Neural cell (in vitro differentiated cells): ENCODE measurements at regions not wholly inside any gene's neighbourhood (a gene's known extent, or its start where the extent isn't known, plus 50 kb on each side); places are given as distances from the start of the nearest gene placed in this dataset.

Experiments
- H2AFZ ChIP-seq: fragments of 200-600, 300-800 bp; sonication (generic), shearing (Covaris generic); 2 replicates; pipeline ENCODE4 v1.6.0; 2014; ENCODE audit warnings: low read depth, mild to moderate bottlenecking, antibody characterized with exemption, low read length, moderate library complexity
- H3F3A ChIP-seq: fragments of 200-600 bp; shearing (Covaris generic); 2 replicates; pipeline ENCODE4 v1.6.1; 2016; ENCODE audit warnings: mild to moderate bottlenecking, moderate library complexity, mixed read lengths, antibody characterized with exemption, low read length; ENCODE audit not compliant: insufficient read depth, poor library complexity, severe bottlenecking
- H3K27ac ChIP-seq: fragments of 200-600, 300-800 bp; sonication (generic), shearing (Covaris generic); 2 replicates; pipeline ENCODE4 v1.5.1; 2014; ENCODE audit warnings: mild to moderate bottlenecking, low read length, moderate library complexity
- H3K27me3 ChIP-seq: fragments of 300-800, 200-600 bp; sonication (generic), shearing (Covaris generic); 2 replicates; pipeline ENCODE4 v1.6.0; 2014; ENCODE audit warnings: mild to moderate bottlenecking, low read depth, low read length, moderate library complexity; ENCODE audit not compliant: insufficient read depth
- H3K36me3 ChIP-seq: fragments of 300-800, 200-600 bp; sonication (generic), shearing (Covaris generic); 2 replicates; pipeline ENCODE4 v1.5.1; 2014; ENCODE audit warnings: mild to moderate bottlenecking, antibody characterized with exemption, low read length, moderate library complexity; ENCODE audit not compliant: insufficient read depth
- H3K4me2 ChIP-seq: fragments of 300-800, 200-600 bp; sonication (generic), shearing (Covaris generic); 2 replicates; pipeline ENCODE4 v1.6.0; 2014; ENCODE audit warnings: mild to moderate bottlenecking, low read length
- H3K4me3 ChIP-seq: fragments of 300-800, 200-600 bp; sonication (generic), shearing (Covaris generic); 2 replicates; pipeline ENCODE4 v1.5.1; 2014; ENCODE audit warnings: mild to moderate bottlenecking, low read length, moderate library complexity
- H3K79me2 ChIP-seq: fragments of 200-600 bp; shearing (Covaris generic); replicated peaks from 2 replicates; pipeline ENCODE4 v1.6.0; 2014; ENCODE audit warnings: mild to moderate bottlenecking, low read length, moderate library complexity; ENCODE audit not compliant: insufficient read depth
- H3K9ac ChIP-seq: fragments of 300-800, 200-600 bp; sonication (generic), shearing (Covaris generic); 2 replicates; pipeline ENCODE4 v1.6.1; 2016; ENCODE audit warnings: mild to moderate bottlenecking, low read length, mixed read lengths
- H3K9me2 ChIP-seq: fragments of 200-600 bp; shearing (Covaris generic); 2 replicates; pipeline ENCODE4 v1.6.1; 2016; ENCODE audit warnings: mild to moderate bottlenecking, low read length, mixed read lengths; ENCODE audit not compliant: insufficient read depth
- H3K9me3 ChIP-seq: fragments of 200-600, 300-800 bp; sonication (generic), shearing (Covaris generic); 2 replicates; pipeline ENCODE4 v1.6.1; 2016; ENCODE audit warnings: mild to moderate bottlenecking, mixed run types, low read length, moderate library complexity, mixed read lengths
- H4K20me1 ChIP-seq: fragments of 200-600 bp; shearing (Covaris generic); 2 replicates; pipeline ENCODE4 v1.6.1; 2016; ENCODE audit warnings: mild to moderate bottlenecking, mixed run types; ENCODE audit not compliant: insufficient read depth
- EP300 ChIP-seq: fragments of 450-650 bp; conservative IDR thresholded peaks from 2 replicates; pipeline ENCODE4 v1.6.1; 2014; ENCODE audit warnings: antibody characterized with exemption, mild to moderate bottlenecking, moderate library complexity; ENCODE audit not compliant: poor library complexity, severe bottlenecking
- EZH2 ChIP-seq: fragments of 200-600, 300-800 bp; shearing (Covaris generic), sonication (generic); IDR thresholded peaks from 2 replicates; pipeline ENCODE4 v1.6.1; 2014; ENCODE audit warnings: antibody characterized with exemption, low read length, borderline replicate concordance, mild to moderate bottlenecking; ENCODE audit not compliant: insufficient read depth, poor library complexity, severe bottlenecking
- MXI1 ChIP-seq: fragments of 450-650 bp; conservative IDR thresholded peaks from 2 replicates; pipeline ENCODE4 v1.6.1; 2014; ENCODE audit warnings: antibody characterized with exemption, mild to moderate bottlenecking; ENCODE audit not compliant: poor library complexity, severe bottlenecking
- POLR2AphosphoS5 ChIP-seq: IDR thresholded peaks from 2 replicates; pipeline ENCODE4 v1.6.1; 2012
- RAD21 ChIP-seq: fragments of 450-650 bp; conservative IDR thresholded peaks from 2 replicates; pipeline ENCODE4 v1.6.1; 2014; ENCODE audit warnings: antibody characterized with exemption, mild to moderate bottlenecking, moderate library complexity
- SMC3 ChIP-seq: fragments of 450-650 bp; conservative IDR thresholded peaks from 2 replicates; pipeline ENCODE4 v1.6.1; 2014; ENCODE audit warnings: antibody characterized with exemption, mild to moderate bottlenecking, moderate library complexity; ENCODE audit not compliant: poor library complexity
- TAF1 ChIP-seq: IDR thresholded peaks from 2 replicates; pipeline ENCODE4 v1.6.1; 2012; ENCODE audit warnings: low read depth
- TF ChIP-seq, protein P1 (sequence below): fragments of 450-650 bp; IDR thresholded peaks from 2 replicates; pipeline ENCODE4 v1.5.1; 2014; ENCODE audit warnings: antibody characterized with exemption, mild to moderate bottlenecking, moderate library complexity; ENCODE audit not compliant: poor library complexity, severe bottlenecking
- TF ChIP-seq, protein P2 (sequence below): IDR thresholded peaks from 2 replicates; pipeline ENCODE4 v1.6.1; 2012; ENCODE audit warnings: borderline replicate concordance

DNA sequence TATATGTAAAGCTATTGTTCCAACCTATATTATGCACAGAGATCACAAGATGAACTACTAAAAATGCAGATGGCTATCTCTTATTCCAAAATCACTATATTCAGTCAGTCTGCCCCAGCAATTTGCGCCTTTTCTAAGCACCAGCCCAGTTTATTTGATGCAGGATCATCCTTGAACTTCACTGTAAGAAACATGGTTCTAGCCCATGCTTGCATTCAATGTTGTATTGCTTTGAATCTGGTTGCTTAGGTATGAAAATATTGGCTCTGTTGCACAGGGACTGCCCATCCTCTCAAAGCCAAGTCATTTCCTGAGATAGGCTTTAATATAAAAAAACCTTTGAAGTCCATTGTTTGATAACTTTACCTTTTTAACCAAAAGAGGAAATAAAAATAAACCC is 170.5 kb upstream of the LRIG1 start:
- H3K9ac ChIP-seq: no peak overlapping the region
- no peaks in the 10 kb centered on the region for H3K79me2 ChIP-seq
- no peak overlapping the region for H3K27ac ChIP-seq
- no peaks in the 10 kb centered on the region for H4K20me1 ChIP-seq
- no peak overlapping the region for H2AFZ ChIP-seq
- H3K4me3 ChIP-seq: no peak overlapping the region
- no peak overlapping the region for H3K4me2 ChIP-seq
- H3K9me2 ChIP-seq: no peaks in the 10 kb centered on the region
- no peaks in the 10 kb centered on the region for H3F3A ChIP-seq
- no peaks in the 10 kb centered on the region for H3K27me3 ChIP-seq
- no peaks in the 10 kb centered on the region for H3K9me3 ChIP-seq
- no peaks in the 10 kb centered on the region for H3K36me3 ChIP-seq
- TF ChIP-seq, protein P1, sequence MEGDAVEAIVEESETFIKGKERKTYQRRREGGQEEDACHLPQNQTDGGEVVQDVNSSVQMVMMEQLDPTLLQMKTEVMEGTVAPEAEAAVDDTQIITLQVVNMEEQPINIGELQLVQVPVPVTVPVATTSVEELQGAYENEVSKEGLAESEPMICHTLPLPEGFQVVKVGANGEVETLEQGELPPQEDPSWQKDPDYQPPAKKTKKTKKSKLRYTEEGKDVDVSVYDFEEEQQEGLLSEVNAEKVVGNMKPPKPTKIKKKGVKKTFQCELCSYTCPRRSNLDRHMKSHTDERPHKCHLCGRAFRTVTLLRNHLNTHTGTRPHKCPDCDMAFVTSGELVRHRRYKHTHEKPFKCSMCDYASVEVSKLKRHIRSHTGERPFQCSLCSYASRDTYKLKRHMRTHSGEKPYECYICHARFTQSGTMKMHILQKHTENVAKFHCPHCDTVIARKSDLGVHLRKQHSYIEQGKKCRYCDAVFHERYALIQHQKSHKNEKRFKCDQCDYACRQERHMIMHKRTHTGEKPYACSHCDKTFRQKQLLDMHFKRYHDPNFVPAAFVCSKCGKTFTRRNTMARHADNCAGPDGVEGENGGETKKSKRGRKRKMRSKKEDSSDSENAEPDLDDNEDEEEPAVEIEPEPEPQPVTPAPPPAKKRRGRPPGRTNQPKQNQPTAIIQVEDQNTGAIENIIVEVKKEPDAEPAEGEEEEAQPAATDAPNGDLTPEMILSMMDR: no peak

DNA sequence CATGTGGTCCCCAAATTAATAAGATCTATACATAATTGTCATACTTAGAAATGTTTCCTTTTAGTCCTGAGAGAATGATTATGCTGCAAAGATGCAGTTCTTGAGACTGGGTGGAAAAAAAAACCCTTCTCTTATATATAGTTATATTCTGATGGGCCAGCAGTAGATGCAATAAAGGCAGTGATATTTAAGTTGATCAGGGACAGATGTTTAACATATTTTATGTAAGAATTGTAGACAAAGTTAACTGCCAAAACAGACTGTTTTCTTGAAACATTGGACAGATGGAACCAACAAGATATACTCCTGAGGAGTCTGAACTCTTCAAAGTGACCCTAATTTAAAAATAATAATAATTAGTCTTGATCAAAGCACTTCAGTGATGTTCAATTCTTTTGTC is 172.0 kb upstream of the LRIG1 start:
- no peaks in the 10 kb centered on the region for H3K27me3 ChIP-seq
- H3K9ac ChIP-seq: no peak overlapping the region
- no peak for TF ChIP-seq MXI1
- TF ChIP-seq, protein P2, sequence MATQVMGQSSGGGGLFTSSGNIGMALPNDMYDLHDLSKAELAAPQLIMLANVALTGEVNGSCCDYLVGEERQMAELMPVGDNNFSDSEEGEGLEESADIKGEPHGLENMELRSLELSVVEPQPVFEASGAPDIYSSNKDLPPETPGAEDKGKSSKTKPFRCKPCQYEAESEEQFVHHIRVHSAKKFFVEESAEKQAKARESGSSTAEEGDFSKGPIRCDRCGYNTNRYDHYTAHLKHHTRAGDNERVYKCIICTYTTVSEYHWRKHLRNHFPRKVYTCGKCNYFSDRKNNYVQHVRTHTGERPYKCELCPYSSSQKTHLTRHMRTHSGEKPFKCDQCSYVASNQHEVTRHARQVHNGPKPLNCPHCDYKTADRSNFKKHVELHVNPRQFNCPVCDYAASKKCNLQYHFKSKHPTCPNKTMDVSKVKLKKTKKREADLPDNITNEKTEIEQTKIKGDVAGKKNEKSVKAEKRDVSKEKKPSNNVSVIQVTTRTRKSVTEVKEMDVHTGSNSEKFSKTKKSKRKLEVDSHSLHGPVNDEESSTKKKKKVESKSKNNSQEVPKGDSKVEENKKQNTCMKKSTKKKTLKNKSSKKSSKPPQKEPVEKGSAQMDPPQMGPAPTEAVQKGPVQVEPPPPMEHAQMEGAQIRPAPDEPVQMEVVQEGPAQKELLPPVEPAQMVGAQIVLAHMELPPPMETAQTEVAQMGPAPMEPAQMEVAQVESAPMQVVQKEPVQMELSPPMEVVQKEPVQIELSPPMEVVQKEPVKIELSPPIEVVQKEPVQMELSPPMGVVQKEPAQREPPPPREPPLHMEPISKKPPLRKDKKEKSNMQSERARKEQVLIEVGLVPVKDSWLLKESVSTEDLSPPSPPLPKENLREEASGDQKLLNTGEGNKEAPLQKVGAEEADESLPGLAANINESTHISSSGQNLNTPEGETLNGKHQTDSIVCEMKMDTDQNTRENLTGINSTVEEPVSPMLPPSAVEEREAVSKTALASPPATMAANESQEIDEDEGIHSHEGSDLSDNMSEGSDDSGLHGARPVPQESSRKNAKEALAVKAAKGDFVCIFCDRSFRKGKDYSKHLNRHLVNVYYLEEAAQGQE: no peak
- TF ChIP-seq POLR2AphosphoS5: no peak
- H3K4me3 ChIP-seq: no peak overlapping the region
- no peaks in the 10 kb centered on the region for H3F3A ChIP-seq
- no peak overlapping the region for H3K27ac ChIP-seq
- H3K9me3 ChIP-seq: no peaks in the 10 kb centered on the region
- H3K9me2 ChIP-seq: no peaks in the 10 kb centered on the region
- H2AFZ ChIP-seq: no peak overlapping the region
- no peaks in the 10 kb centered on the region for H4K20me1 ChIP-seq
- H3K36me3 ChIP-seq: no peaks in the 10 kb centered on the region
- H3K79me2 ChIP-seq: no peaks in the 10 kb centered on the region
- no peak overlapping the region for H3K4me2 ChIP-seq

DNA sequence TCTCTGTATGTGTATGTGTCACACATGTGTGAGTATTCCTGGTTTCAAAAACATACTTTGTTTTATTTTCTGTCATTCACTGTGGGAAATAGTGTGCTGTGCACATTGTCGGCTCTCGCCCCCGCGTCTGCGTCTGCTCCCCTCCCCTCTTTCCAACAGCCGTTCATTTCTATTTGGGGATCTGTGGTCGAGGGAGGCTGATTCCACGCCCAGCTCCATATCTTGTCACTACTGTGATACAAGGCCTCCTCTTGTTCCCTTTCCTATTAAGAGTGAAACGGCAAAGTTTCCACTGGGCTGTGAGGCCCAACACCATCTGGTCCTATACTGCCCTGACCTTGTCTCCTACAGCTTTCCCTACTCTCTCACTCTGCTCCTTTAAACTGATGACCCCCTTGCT is 172.5 kb upstream of the LRIG1 start:
- Histone ChIP-seq H3K9ac (no peak overlapping the region), H3K9me2 (no peaks in the 10 kb centered on the region), H3K4me2 (no peak overlapping the region), H3K36me3 (no peaks in the 10 kb centered on the region), H3K27ac (no peak overlapping the region), H2AFZ (no peak overlapping the region), H4K20me1 (no peaks in the 10 kb centered on the region), H3F3A (no peaks in the 10 kb centered on the region), H3K79me2 (no peaks in the 10 kb centered on the region), H3K4me3 (no peak overlapping the region), H3K9me3 (no peaks in the 10 kb centered on the region), H3K27me3 (no peaks in the 10 kb centered on the region)
- TF ChIP-seq POLR2AphosphoS5 (no peak), MXI1 (no peak), SMC3 (no peak), EZH2 (no peak), TAF1 (no peak), RAD21 (no peak), EP300 (no peak)
- TF ChIP-seq, protein P1: no peak
- TF ChIP-seq, protein P2: no peak
